Caco-2 (cell line): ENCODE measurements at regions not wholly inside any gene's neighbourhood (a gene's known extent, or its start where the extent isn't known, plus 50 kb on each side); places are given as distances from the start of the nearest gene placed in this dataset.

ENCODE experiments used
- BruUV-seq: library from RNA; stranded (reverse); fragments of 400-500 nt; replicated peaks from 2 replicates; lab custom pipeline; 2021; lab: Mats Ljungman, UMichigan
- CTCF ChIA-PET: fragments of 300-600 bp; sonication (Branson Sonifier 250); formaldehyde crosslinking; loops from one replicate; lab custom pipeline; 2022; ENCODE audit warnings: antibody characterized with exemption; lab: Charles Lee
- POLR2A ChIA-PET: fragments of 300-600 bp; sonication (Branson Sonifier 250); formaldehyde crosslinking; loops from one replicate; lab custom pipeline; 2022; ENCODE audit warnings: antibody characterized with exemption; lab: Charles Lee
- DNase-seq, 2 experiments: peaks; one replicate each; pipeline versions ENCODE4 v3.0.0 to v3.0.0-alpha.2; 2020 to 2022
- H3K27me3 ChIP-seq: replicated peaks from 2 replicates; pipeline ENCODE4 v1.6.0; 2011; ENCODE audit warnings: low read length; ENCODE audit not compliant: control insufficient read depth, insufficient read depth
- H3K36me3 ChIP-seq: 2 replicates; pipeline ENCODE4 v1.5.1; 2011; ENCODE audit warnings: low read length; ENCODE audit not compliant: control insufficient read depth, insufficient read depth
- H3K4me1 ChIP-seq: fragments of 250-450 bp; sonication (Bioruptor Pico); 2 replicates; pipeline ENCODE4 v1.5.1; 2020; ENCODE audit warnings: mild to moderate bottlenecking
- H3K4me3 ChIP-seq: 2 replicates; pipeline ENCODE4 v1.5.1; 2011; ENCODE audit warnings: low read depth, mild to moderate bottlenecking, control low read depth, low read length
- H3K9me3 ChIP-seq: fragments of 250-450 bp; sonication (Bioruptor Pico); 2 replicates; pipeline ENCODE4 v1.5.1; 2020; ENCODE audit warnings: mild to moderate bottlenecking, moderate library complexity
- H3K27ac Mint-ChIP-seq: one replicate; pipeline ENCODE4 v1.8.0; 2022; ENCODE audit warnings: mixed read lengths; ENCODE audit not compliant: unreplicated experiment
- H3K27me3 Mint-ChIP-seq: one replicate; pipeline ENCODE4 v1.8.0; 2022; ENCODE audit warnings: mixed read lengths; ENCODE audit not compliant: insufficient read depth, unreplicated experiment
- H3K36me3 Mint-ChIP-seq: one replicate; pipeline ENCODE4 v1.8.0; 2022; ENCODE audit warnings: mild to moderate bottlenecking, mixed read lengths; ENCODE audit not compliant: insufficient read depth, unreplicated experiment
- H3K4me1 Mint-ChIP-seq: one replicate; pipeline ENCODE4 v1.8.0; 2022; ENCODE audit warnings: low read depth, mixed read lengths; ENCODE audit not compliant: unreplicated experiment
- H3K4me3 Mint-ChIP-seq: one replicate; pipeline ENCODE4 v1.8.0; 2022; ENCODE audit warnings: mild to moderate bottlenecking, moderate library complexity, mixed read lengths; ENCODE audit not compliant: unreplicated experiment
- H3K9me3 Mint-ChIP-seq: one replicate; pipeline ENCODE4 v1.8.0; 2022; ENCODE audit warnings: mixed read lengths; ENCODE audit not compliant: unreplicated experiment
- intact Hi-C: fragments of 100-400 bp; cut with micrococcal nuclease; formaldehyde crosslinking; loops from one replicate; pipeline ENCODE4 v1.10.0; 2022; ENCODE audit not compliant: unreplicated experiment
- TF ChIP-seq, protein P1 (sequence below), 2 experiments: fragments of 200-600 bp in 1 of 2; IDR thresholded peaks; 1 replicate in 1 of 2; 2 replicates in 1 of 2; pipeline versions ENCODE4 v1.5.1 to v1.8.0; 2011 to 2022; ENCODE audit warnings: antibody characterized with exemption in 1 of 2, control low read depth in 1 of 2, inconsistent platforms in 1 of 2, low read depth in 1 of 2, low read length in 1 of 2, mild to moderate bottlenecking in 1 of 2, moderate library complexity in 1 of 2; ENCODE audit not compliant: insufficient read depth in 1 of 2, severe bottlenecking in 1 of 2, unreplicated experiment in 1 of 2

DNA sequence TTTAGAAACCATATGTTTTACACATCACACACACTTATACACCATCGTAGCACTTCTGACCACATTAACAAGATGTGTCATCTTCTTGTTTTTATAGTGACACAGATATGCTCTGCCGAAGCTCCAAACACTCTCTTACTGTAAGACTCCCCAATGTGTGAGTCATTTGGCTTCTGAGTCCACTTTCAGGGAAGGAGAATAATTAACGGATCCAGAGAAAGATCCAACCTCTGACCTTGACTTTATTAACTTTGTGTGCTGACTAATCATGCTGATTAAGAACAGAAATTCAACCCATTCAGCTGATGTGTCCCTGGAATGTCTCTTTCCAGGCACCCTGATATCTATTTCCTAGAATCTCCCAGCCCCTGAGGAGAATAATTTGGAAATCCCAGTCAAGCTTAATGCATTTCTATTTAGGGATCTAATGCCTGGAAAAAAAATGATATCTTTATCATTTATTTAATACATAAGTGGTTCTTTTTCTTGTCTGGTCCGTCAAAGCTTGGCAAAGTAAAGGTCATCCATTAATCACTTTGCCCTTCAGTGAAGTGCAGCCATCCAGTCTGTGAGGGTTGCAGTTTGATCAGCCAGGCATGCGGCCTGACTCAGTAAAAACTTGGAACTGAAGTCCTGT is 615.8 kb upstream of the SYT4 start:
- no peaks in the 10 kb centered on the region for H3K36me3 ChIP-seq
- Mint-ChIP-seq H3K4me3 (no peak overlapping the region), H3K9me3 (no peaks in the 10 kb centered on the region), H3K4me1 (no peaks in the 10 kb centered on the region), H3K27me3 (no peaks in the 10 kb centered on the region), H3K36me3 (no peaks in the 10 kb centered on the region), H3K27ac (no peak overlapping the region)
- TF ChIP-seq, protein P1, sequence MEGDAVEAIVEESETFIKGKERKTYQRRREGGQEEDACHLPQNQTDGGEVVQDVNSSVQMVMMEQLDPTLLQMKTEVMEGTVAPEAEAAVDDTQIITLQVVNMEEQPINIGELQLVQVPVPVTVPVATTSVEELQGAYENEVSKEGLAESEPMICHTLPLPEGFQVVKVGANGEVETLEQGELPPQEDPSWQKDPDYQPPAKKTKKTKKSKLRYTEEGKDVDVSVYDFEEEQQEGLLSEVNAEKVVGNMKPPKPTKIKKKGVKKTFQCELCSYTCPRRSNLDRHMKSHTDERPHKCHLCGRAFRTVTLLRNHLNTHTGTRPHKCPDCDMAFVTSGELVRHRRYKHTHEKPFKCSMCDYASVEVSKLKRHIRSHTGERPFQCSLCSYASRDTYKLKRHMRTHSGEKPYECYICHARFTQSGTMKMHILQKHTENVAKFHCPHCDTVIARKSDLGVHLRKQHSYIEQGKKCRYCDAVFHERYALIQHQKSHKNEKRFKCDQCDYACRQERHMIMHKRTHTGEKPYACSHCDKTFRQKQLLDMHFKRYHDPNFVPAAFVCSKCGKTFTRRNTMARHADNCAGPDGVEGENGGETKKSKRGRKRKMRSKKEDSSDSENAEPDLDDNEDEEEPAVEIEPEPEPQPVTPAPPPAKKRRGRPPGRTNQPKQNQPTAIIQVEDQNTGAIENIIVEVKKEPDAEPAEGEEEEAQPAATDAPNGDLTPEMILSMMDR (IDR thresholded peaks at IDR 0.05; ENCODE audit: insufficient read depth in 1 of 2, low read depth in 1 of 2, low read length in 1 of 2, severe bottlenecking in 1 of 2, unreplicated experiment in 1 of 2): no peak
- H3K4me3 ChIP-seq: no peak overlapping the region
- intact Hi-C loops: no loop called here
- no peaks in the 10 kb centered on the region for H3K9me3 ChIP-seq
- H3K4me1 ChIP-seq: no peaks in the 10 kb centered on the region
- BruUV-seq: no TSS peak
- DNase-seq: no peak
- ChIA-PET CTCF (no interaction called here), POLR2A (no interaction called here)
- no peaks in the 10 kb centered on the region for H3K27me3 ChIP-seq

DNA sequence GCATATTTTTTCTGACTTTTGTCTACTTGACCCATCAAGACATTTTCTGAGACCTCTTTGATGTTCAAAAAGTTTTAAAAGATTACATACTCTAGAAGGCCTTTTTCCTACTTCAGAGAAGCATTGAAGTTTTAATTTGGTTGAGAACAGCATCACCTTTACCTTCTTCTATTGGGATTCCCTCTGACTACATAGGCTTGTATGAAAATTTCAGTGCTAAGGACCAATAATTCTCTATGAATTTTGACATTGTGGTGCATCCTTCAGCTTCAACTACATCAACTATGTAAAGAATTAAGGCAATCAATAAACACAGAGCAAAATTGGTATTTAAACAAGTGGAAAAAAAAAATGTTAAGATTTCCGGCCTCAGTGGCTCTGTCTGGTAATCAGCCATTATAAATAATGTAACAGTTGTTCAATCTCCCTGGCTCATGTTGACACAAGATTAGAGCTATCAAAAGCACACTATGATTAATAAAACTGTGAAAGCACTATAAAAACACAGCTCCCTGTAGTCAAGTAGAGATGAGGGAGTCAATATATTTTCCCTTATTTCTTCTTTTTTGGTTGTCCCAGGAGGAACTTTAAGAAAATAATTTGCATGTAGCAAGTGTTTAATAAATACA is 627.0 kb upstream of the SYT4 start:
- no peak for DNase-seq
- Mint-ChIP-seq H3K27me3 (no peaks in the 10 kb centered on the region), H3K9me3 (no peaks in the 10 kb centered on the region), H3K4me1 (no peaks in the 10 kb centered on the region), H3K27ac (no peak overlapping the region), H3K36me3 (no peaks in the 10 kb centered on the region), H3K4me3 (no peak overlapping the region)
- Histone ChIP-seq H3K4me3 (no peak overlapping the region), H3K9me3 (no peaks in the 10 kb centered on the region), H3K36me3 (no peaks in the 10 kb centered on the region), H3K4me1 (no peaks in the 10 kb centered on the region), H3K27me3 (no peaks in the 10 kb centered on the region)
- no TSS peak for BruUV-seq
- intact Hi-C loops: no loop called here
- ChIA-PET POLR2A (no interaction called here), CTCF (no interaction called here)
- TF ChIP-seq, protein P1 (IDR thresholded peaks at IDR 0.05; ENCODE audit: insufficient read depth in 1 of 2, low read depth in 1 of 2, low read length in 1 of 2, severe bottlenecking in 1 of 2, unreplicated experiment in 1 of 2): no peak

DNA sequence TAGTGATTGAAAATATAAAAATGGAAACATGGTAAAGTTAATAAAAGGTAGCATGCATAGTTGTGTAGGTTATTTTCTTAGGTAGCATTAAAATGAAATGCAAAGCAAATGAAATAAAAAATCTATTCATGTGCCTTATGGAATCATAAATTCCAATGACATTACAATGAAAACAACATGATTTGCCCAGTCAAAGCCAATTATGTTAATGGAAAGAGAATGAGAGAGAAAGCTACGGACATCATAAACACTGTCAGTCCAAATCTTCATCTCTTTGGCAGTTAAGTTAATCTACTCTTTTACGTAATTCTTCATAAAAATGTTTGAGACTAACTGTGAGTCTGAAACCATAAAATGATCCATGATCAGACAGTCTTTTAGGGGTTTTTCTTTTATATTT is 636.7 kb upstream of the SYT4 start:
- POLR2A ChIA-PET: no interaction called here
- no peaks in the 10 kb centered on the region for H3K36me3 Mint-ChIP-seq
- no peaks in the 10 kb centered on the region for H3K4me1 Mint-ChIP-seq
- H3K9me3 Mint-ChIP-seq: no peaks in the 10 kb centered on the region
- no peak overlapping the region for H3K4me3 Mint-ChIP-seq
- BruUV-seq: no TSS peak
- H3K27me3 Mint-ChIP-seq: no peaks in the 10 kb centered on the region
- TF ChIP-seq, protein P1 (IDR thresholded peaks at IDR 0.05; ENCODE audit: insufficient read depth in 1 of 2, low read depth in 1 of 2, low read length in 1 of 2, severe bottlenecking in 1 of 2, unreplicated experiment in 1 of 2): no peak
- H3K27ac Mint-ChIP-seq: no peak overlapping the region
- no peaks in the 10 kb centered on the region for H3K9me3 ChIP-seq
- H3K4me1 ChIP-seq: no peaks in the 10 kb centered on the region
- H3K4me3 ChIP-seq: no peak overlapping the region
- H3K36me3 ChIP-seq: no peaks in the 10 kb centered on the region
- DNase-seq: no peak
- no peaks in the 10 kb centered on the region for H3K27me3 ChIP-seq
- CTCF ChIA-PET: no interaction called here
- intact Hi-C loops: no loop called here
